ACC112 (cell line): ENCODE measurements at regions not wholly inside any gene's neighbourhood (a gene's known extent, or its start where the extent isn't known, plus 50 kb on each side); places are given as distances from the start of the nearest gene placed in this dataset.

Experiments used
- H2AFZ ChIP-seq: fragments of 200-600 bp; sonication (generic); one replicate; pipeline ENCODE4 v1.6.0; 2017; ENCODE audit warnings: antibody characterized with exemption, low read length; ENCODE audit not compliant: unreplicated experiment
- H3K27ac ChIP-seq: fragments of 200-600 bp; sonication (generic); 2 replicates; pipeline ENCODE4 v1.5.1; 2014; ENCODE audit warnings: low read depth, mild to moderate bottlenecking, antibody characterized with exemption, low read length, moderate library complexity
- H3K27me3 ChIP-seq: fragments of 200-600 bp; sonication (generic); 2 replicates; pipeline ENCODE4 v1.6.1; 2014; ENCODE audit warnings: mild to moderate bottlenecking, antibody characterized with exemption, low read length, moderate library complexity, mixed read lengths; ENCODE audit not compliant: insufficient read depth
- H3K36me3 ChIP-seq: fragments of 200-600 bp; sonication (generic); 2 replicates; pipeline ENCODE4 v1.6.1; 2016; ENCODE audit warnings: mild to moderate bottlenecking, antibody characterized with exemption, low read length, moderate library complexity, mixed read lengths; ENCODE audit not compliant: insufficient read depth
- H3K4me1 ChIP-seq: fragments of 200-600 bp; sonication (generic); one replicate; pipeline ENCODE4 v1.6.1; 2016; ENCODE audit warnings: low read length, mixed read lengths; ENCODE audit not compliant: insufficient read depth, unreplicated experiment, control insufficient read depth
- H3K4me3 ChIP-seq: fragments of 200-600 bp; sonication (generic); 2 replicates; pipeline ENCODE4 v1.5.1; 2014; ENCODE audit warnings: mild to moderate bottlenecking, low read depth, low read length
- H3K79me2 ChIP-seq: fragments of 200-600 bp; sonication (generic); one replicate; pipeline ENCODE4 v1.6.0; 2016; ENCODE audit warnings: low read length; ENCODE audit not compliant: control insufficient read depth, unreplicated experiment, insufficient read depth

GRCh38 chr6:159353193-159353592 is 184.0 kb downstream of the FNDC1 start:
- H3K36me3 ChIP-seq: no peaks in the 10 kb centered on the region
- H3K27me3 ChIP-seq: peaks cover 4% of the 10 kb centered on the region
- H3K4me1 ChIP-seq: no peaks in the 10 kb centered on the region
- no peak overlapping the region for H3K4me3 ChIP-seq
- no peaks in the 10 kb centered on the region for H3K79me2 ChIP-seq
- no peak overlapping the region for H3K27ac ChIP-seq
- H2AFZ ChIP-seq: no peak overlapping the region

- Histone ChIP-seq H3K4me1 (no peaks in the 10 kb centered on the region), H3K79me2 (no peaks in the 10 kb centered on the region)
Measured at GRCh38 chr6:159351707-159352106, 182.5 kb downstream of the FNDC1 start.

GRCh38 chr6:159349915-159350314 is 180.7 kb downstream of the FNDC1 start:
- H3K36me3 ChIP-seq: no peaks in the 10 kb centered on the region
- H3K79me2 ChIP-seq: no peaks in the 10 kb centered on the region
- H3K4me3 ChIP-seq: no peak overlapping the region
- no peak overlapping the region for H3K27ac ChIP-seq
- H3K27me3 ChIP-seq: no peaks in the 10 kb centered on the region
- no peak overlapping the region for H2AFZ ChIP-seq
- H3K4me1 ChIP-seq: no peaks in the 10 kb centered on the region

More at GRCh38 chr6:159351707-159352106, 182.5 kb downstream of the FNDC1 start:
- Histone ChIP-seq H3K36me3 (no peaks in the 10 kb centered on the region), H3K27ac (no peak overlapping the region), H3K27me3 (no peaks in the 10 kb centered on the region), H3K4me3 (no peak overlapping the region), H2AFZ (no peak overlapping the region)

DNA sequence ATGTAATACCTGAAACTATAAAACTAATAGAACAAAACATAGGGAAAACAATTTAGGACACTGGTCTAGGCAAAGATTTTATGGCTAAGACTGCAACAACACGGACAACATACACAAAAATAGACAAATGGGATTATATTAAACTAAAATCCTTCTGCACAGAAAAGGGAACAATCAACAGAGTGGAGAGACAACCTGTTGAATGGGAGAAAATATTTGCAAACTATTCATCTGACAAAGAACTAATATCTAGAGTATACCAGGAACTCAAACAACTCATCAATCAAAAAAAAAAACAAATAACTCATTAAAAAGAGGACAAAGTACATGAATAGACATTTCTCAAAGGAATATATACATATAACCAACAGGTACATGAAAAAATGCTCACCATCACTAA is 174.5 kb downstream of the FNDC1 start:
- Histone ChIP-seq H3K36me3 (no peaks in the 10 kb centered on the region), H2AFZ (no peak overlapping the region), H3K79me2 (no peaks in the 10 kb centered on the region), H3K27me3 (no peaks in the 10 kb centered on the region), H3K4me3 (no peak overlapping the region), H3K27ac (no peak overlapping the region), H3K4me1 (no peaks in the 10 kb centered on the region)

- no peak overlapping the region for H3K4me3 ChIP-seq
Measured at GRCh38 chr6:159342146-159342545, 172.9 kb downstream of the FNDC1 start.

GRCh38 chr6:159334068-159334467 is 164.9 kb downstream of the FNDC1 start:
- H3K79me2 ChIP-seq: no peaks in the 10 kb centered on the region
- no peak overlapping the region for H2AFZ ChIP-seq
- no peak overlapping the region for H3K4me3 ChIP-seq
- H3K4me1 ChIP-seq: no peaks in the 10 kb centered on the region
- no peak overlapping the region for H3K27ac ChIP-seq
- no peaks in the 10 kb centered on the region for H3K27me3 ChIP-seq
- H3K36me3 ChIP-seq: no peaks in the 10 kb centered on the region

More at GRCh38 chr6:159342146-159342545, 172.9 kb downstream of the FNDC1 start:
- no peaks in the 10 kb centered on the region for H3K4me1 ChIP-seq
- H3K27me3 ChIP-seq: no peaks in the 10 kb centered on the region
- H2AFZ ChIP-seq: no peak overlapping the region
- H3K36me3 ChIP-seq: no peaks in the 10 kb centered on the region
- H3K27ac ChIP-seq: no peak overlapping the region
- H3K79me2 ChIP-seq: no peaks in the 10 kb centered on the region

DNA sequence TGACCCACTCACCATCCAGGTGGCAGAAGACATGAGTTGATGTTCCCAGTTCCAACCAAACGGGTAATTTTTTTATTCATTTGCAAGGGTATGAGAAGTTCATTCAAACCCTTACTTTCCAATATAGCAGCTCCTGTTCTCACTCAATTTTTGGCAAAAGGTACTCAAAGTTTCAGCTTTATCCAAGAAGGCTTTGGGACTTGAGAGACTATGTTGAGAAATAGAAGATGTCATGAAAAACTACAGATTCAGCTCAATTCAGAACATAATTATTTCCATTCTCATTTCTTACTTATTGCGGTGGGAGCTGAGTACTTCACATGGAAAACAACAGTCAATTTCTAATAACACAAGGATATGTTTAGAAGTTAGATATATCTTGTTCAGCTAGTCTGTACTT is 162.3 kb downstream of the FNDC1 start:
- no peak overlapping the region for H2AFZ ChIP-seq
- H3K27ac ChIP-seq: no peak overlapping the region
- no peaks in the 10 kb centered on the region for H3K4me1 ChIP-seq
- H3K4me3 ChIP-seq: no peak overlapping the region
- H3K27me3 ChIP-seq: no peaks in the 10 kb centered on the region
- no peaks in the 10 kb centered on the region for H3K79me2 ChIP-seq
- no peaks in the 10 kb centered on the region for H3K36me3 ChIP-seq

DNA sequence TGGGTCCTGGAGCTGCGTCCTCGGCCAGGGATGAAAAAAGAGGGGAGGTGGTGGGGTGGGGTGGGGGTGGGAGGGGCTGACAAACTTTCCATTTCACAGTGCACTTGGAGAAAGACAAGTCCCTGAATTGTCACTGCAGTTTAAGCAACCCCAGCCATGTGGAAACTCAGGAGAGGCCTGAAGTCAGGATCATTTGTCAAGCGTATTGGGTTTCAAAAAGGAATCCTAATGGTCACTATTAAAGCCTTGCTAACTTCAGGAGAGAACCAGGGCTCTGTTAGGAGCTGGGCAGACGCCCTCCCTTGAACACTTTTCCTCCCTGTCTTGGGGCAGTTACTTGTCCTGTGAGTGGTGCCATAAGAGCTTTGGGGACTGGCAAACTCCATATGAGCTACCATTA is 159.9 kb downstream of the FNDC1 start:
- no peaks in the 10 kb centered on the region for H3K4me1 ChIP-seq
- no peak overlapping the region for H2AFZ ChIP-seq
- no peak overlapping the region for H3K4me3 ChIP-seq
- no peaks in the 10 kb centered on the region for H3K79me2 ChIP-seq
- no peaks in the 10 kb centered on the region for H3K27me3 ChIP-seq
- H3K27ac ChIP-seq: no peak overlapping the region
- H3K36me3 ChIP-seq: no peaks in the 10 kb centered on the region

- Histone ChIP-seq H2AFZ (no peak overlapping the region), H3K27me3 (no peaks in the 10 kb centered on the region), H3K27ac (no peak overlapping the region), H3K4me3 (no peak overlapping the region), H3K4me1 (no peaks in the 10 kb centered on the region), H3K79me2 (no peaks in the 10 kb centered on the region), H3K36me3 (no peaks in the 10 kb centered on the region)
Measured at GRCh38 chr6:159328052-159328451, 158.9 kb downstream of the FNDC1 start.

- no peaks in the 10 kb centered on the region for H3K4me1 ChIP-seq
- H3K4me3 ChIP-seq: no peak overlapping the region
- no peaks in the 10 kb centered on the region for H3K27me3 ChIP-seq
- H2AFZ ChIP-seq: no peak overlapping the region
- no peak overlapping the region for H3K27ac ChIP-seq
- no peaks in the 10 kb centered on the region for H3K36me3 ChIP-seq
- H3K79me2 ChIP-seq: no peaks in the 10 kb centered on the region
Measured at GRCh38 chr6:159325476-159325875, 156.3 kb downstream of the FNDC1 start.

- no peak overlapping the region for H3K4me3 ChIP-seq
Measured at GRCh38 chr6:159324596-159324995, 155.4 kb downstream of the FNDC1 start.

More at GRCh38 chr6:159324596-159324995, 155.4 kb downstream of the FNDC1 start:
- no peaks in the 10 kb centered on the region for H3K36me3 ChIP-seq
- H2AFZ ChIP-seq: no peak overlapping the region
- H3K27me3 ChIP-seq: peaks cover 4% of the 10 kb centered on the region; the same call in 1 of the 2 replicates
- H3K4me1 ChIP-seq: no peaks in the 10 kb centered on the region
- no peak overlapping the region for H3K27ac ChIP-seq
- no peaks in the 10 kb centered on the region for H3K79me2 ChIP-seq
